WTC11 (cell line): ENCODE measurements at regions not wholly inside any gene's neighbourhood (a gene's known extent, or its start where the extent isn't known, plus 50 kb on each side); places are given as distances from the start of the nearest gene placed in this dataset.

Source experiments
- ATAC-seq: fragments of 200-7000 bp; cut with Tn5 transposase; 2 replicates; pipeline ENCODE4 v1.10.0; 2021; ENCODE audit warnings: mild to moderate bottlenecking, moderate library complexity
- CTCF ChIA-PET: fragments of 300-600 bp; sonication (Branson Sonifier 250); formaldehyde crosslinking; loops from one replicate; lab custom pipeline; 2021; ENCODE audit warnings: antibody characterized with exemption; lab: Charles Lee
- POLR2A ChIA-PET: fragments of 350-600 bp; sonication (Branson Sonifier 250); formaldehyde crosslinking; loops from one replicate; lab custom pipeline; 2021; ENCODE audit warnings: antibody characterized with exemption; lab: Charles Lee
- DNase-seq: peaks from one replicate; pipeline ENCODE4 v3.0.0; 2021; ENCODE audit warnings: low spot score
- H3K27ac Mint-ChIP-seq: 2 replicates; pipeline ENCODE4 v1.8.0; 2021; ENCODE audit warnings: mixed read lengths
- H3K27me3 Mint-ChIP-seq: 2 replicates; pipeline ENCODE4 v1.8.0; 2021; ENCODE audit warnings: low read depth, mild to moderate bottlenecking, moderate library complexity, mixed read lengths
- H3K36me3 Mint-ChIP-seq: 2 replicates; pipeline ENCODE4 v1.8.0; 2021; ENCODE audit warnings: mixed read lengths
- H3K4me1 Mint-ChIP-seq: 2 replicates; pipeline ENCODE4 v1.8.0; 2022; ENCODE audit warnings: mixed read lengths
- H3K4me3 Mint-ChIP-seq: 2 replicates; pipeline ENCODE4 v1.8.0; 2021; ENCODE audit warnings: mild to moderate bottlenecking, moderate library complexity, mixed read lengths
- H3K9me3 Mint-ChIP-seq: 2 replicates; pipeline ENCODE4 v1.8.0; 2021; ENCODE audit warnings: mixed read lengths
- CREB1 ChIP-seq: sonication (generic); formaldehyde crosslinking; IDR thresholded peaks from 2 replicates; pipeline ENCODE4 v1.8.0; 2023; ENCODE audit warnings: mild to moderate bottlenecking, missing genetic modification reagents
- ELF4 ChIP-seq: sonication (generic); formaldehyde crosslinking; IDR thresholded peaks from 2 replicates; pipeline ENCODE4 v1.8.1; 2022; ENCODE audit warnings: low read depth, mild to moderate bottlenecking, moderate library complexity, missing genetic modification reagents
- ESRRA ChIP-seq: sonication (generic); formaldehyde crosslinking; IDR thresholded peaks from 2 replicates; pipeline ENCODE4 v1.8.1; 2022; ENCODE audit warnings: mild to moderate bottlenecking, missing genetic modification reagents, borderline replicate concordance
- JAZF1 ChIP-seq: fragments of 250-450 bp; sonication (Bioruptor Pico); IDR thresholded peaks from 2 replicates; pipeline ENCODE4 v1.9.0; 2021; ENCODE audit warnings: moderate library complexity, mild to moderate bottlenecking, inconsistent platforms
- MXD4 ChIP-seq: fragments of 250-450 bp; sonication (Bioruptor Pico); IDR thresholded peaks from 2 replicates; pipeline ENCODE4 v1.8.0; 2021; ENCODE audit warnings: mild to moderate bottlenecking, moderate library complexity, borderline replicate concordance
- NFE2L1 ChIP-seq: sonication (generic); formaldehyde crosslinking; IDR thresholded peaks from 2 replicates; pipeline ENCODE4 v1.8.1; 2023; ENCODE audit warnings: missing genetic modification reagents
- OVOL2 ChIP-seq: fragments of 250-450 bp; sonication (Bioruptor Pico); IDR thresholded peaks from 2 replicates; pipeline ENCODE4 v1.9.0; 2021; ENCODE audit warnings: mild to moderate bottlenecking, borderline replicate concordance
- PRDM15 ChIP-seq: sonication (generic); formaldehyde crosslinking; IDR thresholded peaks from 2 replicates; pipeline ENCODE4 v1.8.0; 2022; ENCODE audit warnings: missing genetic modification reagents
- SOX15 ChIP-seq: fragments of 250-450 bp; sonication (Bioruptor Pico); IDR thresholded peaks from 2 replicates; pipeline ENCODE4 v1.9.0; 2021; ENCODE audit warnings: mild to moderate bottlenecking
- STAT6 ChIP-seq: sonication (generic); formaldehyde crosslinking; conservative IDR thresholded peaks from 2 replicates; pipeline ENCODE4 v1.8.1; 2023; ENCODE audit warnings: mild to moderate bottlenecking, low read depth, missing genetic modification reagents, moderate library complexity
- ZNF263 ChIP-seq: sonication (generic); formaldehyde crosslinking; IDR thresholded peaks from 2 replicates; pipeline ENCODE4 v1.8.1; 2022; ENCODE audit warnings: low read depth, mild to moderate bottlenecking, moderate library complexity, missing genetic modification reagents
- ZNF317 ChIP-seq: sonication (generic); formaldehyde crosslinking; IDR thresholded peaks from 2 replicates; pipeline ENCODE4 v1.8.1; 2023; ENCODE audit warnings: low read depth, mild to moderate bottlenecking, moderate library complexity, missing genetic modification reagents, borderline replicate concordance
- ZNF423 ChIP-seq: fragments of 250-450 bp; sonication (Bioruptor Pico); IDR thresholded peaks from 2 replicates; pipeline ENCODE4 v2.1.2; 2022; ENCODE audit warnings: mild to moderate bottlenecking, moderate library complexity
- ZNF532 ChIP-seq: fragments of 250-450 bp; sonication (Bioruptor Pico); IDR thresholded peaks from 2 replicates; pipeline ENCODE4 v1.9.0; 2021; ENCODE audit warnings: mild to moderate bottlenecking, borderline replicate concordance
- TF ChIP-seq, protein P1 (sequence below): sonication (generic); formaldehyde crosslinking; IDR thresholded peaks from 2 replicates; pipeline ENCODE4 v1.8.0; 2022; ENCODE audit warnings: mild to moderate bottlenecking, missing genetic modification reagents
- TF ChIP-seq, protein P2 (sequence below): sonication (generic); formaldehyde crosslinking; IDR thresholded peaks from 2 replicates; pipeline ENCODE4 v1.8.1; 2022; ENCODE audit warnings: mild to moderate bottlenecking, missing genetic modification reagents, moderate library complexity, borderline replicate concordance
- TF ChIP-seq, protein P3 (sequence below): sonication (generic); formaldehyde crosslinking; IDR thresholded peaks from 2 replicates; pipeline ENCODE4 v1.8.0; 2023; ENCODE audit warnings: mild to moderate bottlenecking, missing genetic modification reagents

GRCh38 chr6:54694928-54695532 lies 151.5 kb upstream of the FAM83B start:
- Mint-ChIP-seq H3K4me3 (no peak overlapping the region), H3K36me3 (no peaks in the 10 kb centered on the region), H3K27ac (no peak overlapping the region), H3K4me1 (peaks cover 8% of the 10 kb centered on the region), H3K27me3 (peaks cover 37% of the 10 kb centered on the region), H3K9me3 (no peaks in the 10 kb centered on the region)
- ChIA-PET CTCF (interaction anchor here (1.3 to 1.9 kb wide), 2 partner anchors 23 to 42 kb away, joined by 6 read pairs; no protein-coding TSS in a partner anchor), POLR2A (no interaction called here)
- no peak for ATAC-seq
- no peak for TF ChIP-seq ELF4 (CRISPR knock-in tag)
- TF ChIP-seq ZNF423 (CRISPR knock-in tag), result no peak
- TF ChIP-seq ZNF532 (CRISPR knock-in tag), result no peak
- TF ChIP-seq CREB1 (CRISPR knock-in tag), result no peak
- no peak for TF ChIP-seq SOX15 (CRISPR knock-in tag)
- TF ChIP-seq, protein P1, sequence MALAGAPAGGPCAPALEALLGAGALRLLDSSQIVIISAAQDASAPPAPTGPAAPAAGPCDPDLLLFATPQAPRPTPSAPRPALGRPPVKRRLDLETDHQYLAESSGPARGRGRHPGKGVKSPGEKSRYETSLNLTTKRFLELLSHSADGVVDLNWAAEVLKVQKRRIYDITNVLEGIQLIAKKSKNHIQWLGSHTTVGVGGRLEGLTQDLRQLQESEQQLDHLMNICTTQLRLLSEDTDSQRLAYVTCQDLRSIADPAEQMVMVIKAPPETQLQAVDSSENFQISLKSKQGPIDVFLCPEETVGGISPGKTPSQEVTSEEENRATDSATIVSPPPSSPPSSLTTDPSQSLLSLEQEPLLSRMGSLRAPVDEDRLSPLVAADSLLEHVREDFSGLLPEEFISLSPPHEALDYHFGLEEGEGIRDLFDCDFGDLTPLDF (CRISPR knock-in tag), result no peak
- TF ChIP-seq MXD4 (CRISPR knock-in tag), result no peak
- no peak for TF ChIP-seq ZNF263 (CRISPR knock-in tag)
- no peak for TF ChIP-seq ZNF317
- TF ChIP-seq OVOL2 (CRISPR knock-in tag), result no peak
- TF ChIP-seq, protein P2, sequence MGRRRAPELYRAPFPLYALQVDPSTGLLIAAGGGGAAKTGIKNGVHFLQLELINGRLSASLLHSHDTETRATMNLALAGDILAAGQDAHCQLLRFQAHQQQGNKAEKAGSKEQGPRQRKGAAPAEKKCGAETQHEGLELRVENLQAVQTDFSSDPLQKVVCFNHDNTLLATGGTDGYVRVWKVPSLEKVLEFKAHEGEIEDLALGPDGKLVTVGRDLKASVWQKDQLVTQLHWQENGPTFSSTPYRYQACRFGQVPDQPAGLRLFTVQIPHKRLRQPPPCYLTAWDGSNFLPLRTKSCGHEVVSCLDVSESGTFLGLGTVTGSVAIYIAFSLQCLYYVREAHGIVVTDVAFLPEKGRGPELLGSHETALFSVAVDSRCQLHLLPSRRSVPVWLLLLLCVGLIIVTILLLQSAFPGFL (CRISPR knock-in tag), result no peak
- TF ChIP-seq STAT6 (CRISPR knock-in tag), result no peak
- no peak for TF ChIP-seq JAZF1 (CRISPR knock-in tag)
- TF ChIP-seq ESRRA, result no peak
- TF ChIP-seq PRDM15 (CRISPR knock-in tag), result no peak
- no peak for TF ChIP-seq NFE2L1
- TF ChIP-seq, protein P3, sequence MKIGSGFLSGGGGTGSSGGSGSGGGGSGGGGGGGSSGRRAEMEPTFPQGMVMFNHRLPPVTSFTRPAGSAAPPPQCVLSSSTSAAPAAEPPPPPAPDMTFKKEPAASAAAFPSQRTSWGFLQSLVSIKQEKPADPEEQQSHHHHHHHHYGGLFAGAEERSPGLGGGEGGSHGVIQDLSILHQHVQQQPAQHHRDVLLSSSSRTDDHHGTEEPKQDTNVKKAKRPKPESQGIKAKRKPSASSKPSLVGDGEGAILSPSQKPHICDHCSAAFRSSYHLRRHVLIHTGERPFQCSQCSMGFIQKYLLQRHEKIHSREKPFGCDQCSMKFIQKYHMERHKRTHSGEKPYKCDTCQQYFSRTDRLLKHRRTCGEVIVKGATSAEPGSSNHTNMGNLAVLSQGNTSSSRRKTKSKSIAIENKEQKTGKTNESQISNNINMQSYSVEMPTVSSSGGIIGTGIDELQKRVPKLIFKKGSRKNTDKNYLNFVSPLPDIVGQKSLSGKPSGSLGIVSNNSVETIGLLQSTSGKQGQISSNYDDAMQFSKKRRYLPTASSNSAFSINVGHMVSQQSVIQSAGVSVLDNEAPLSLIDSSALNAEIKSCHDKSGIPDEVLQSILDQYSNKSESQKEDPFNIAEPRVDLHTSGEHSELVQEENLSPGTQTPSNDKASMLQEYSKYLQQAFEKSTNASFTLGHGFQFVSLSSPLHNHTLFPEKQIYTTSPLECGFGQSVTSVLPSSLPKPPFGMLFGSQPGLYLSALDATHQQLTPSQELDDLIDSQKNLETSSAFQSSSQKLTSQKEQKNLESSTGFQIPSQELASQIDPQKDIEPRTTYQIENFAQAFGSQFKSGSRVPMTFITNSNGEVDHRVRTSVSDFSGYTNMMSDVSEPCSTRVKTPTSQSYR (CRISPR knock-in tag), result no peak
- DNase-seq, result no peak
